Stimulated activated CD4-positive, alpha-beta T cell treated with anti-CD3 and anti-CD28 coated beads, Interleukin-1b, Interleukin-23, amount 100 ng/mL, for 4 hours (primary cell): ENCODE measurements at regions not wholly inside any gene's neighbourhood (a gene's known extent, or its start where the extent isn't known, plus 50 kb on each side); places are given as distances from the start of the nearest gene placed in this dataset.

Experiments
- DNase-seq, 2 donors: peaks; one replicate each; pipeline ENCODE4 v3.0.0-alpha.2; 2020; ENCODE audit warnings: low read depth in 2 of 2

GRCh38 chr12:90399357-90399756 is 555.6 kb downstream of the CCER1 start:
- no peak for DNase-seq

- no peak for DNase-seq
These were observed 556.6 kb downstream of the CCER1 start for GRCh38 chr12:90398285-90398836.

- DNase-seq: no peak
These were observed 558.4 kb downstream of the CCER1 start for GRCh38 chr12:90396556-90396955.

GRCh38 chr12:90393652-90394051 is 561.3 kb downstream of the CCER1 start:
- DNase-seq: no peak

- no peak for DNase-seq
These were observed 561.9 kb downstream of the CCER1 start for GRCh38 chr12:90393089-90393488.

- no peak for DNase-seq
These were observed 564.0 kb downstream of the CCER1 start for GRCh38 chr12:90390947-90391346.

GRCh38 chr12:90368081-90368480 is 586.9 kb downstream of the CCER1 start:
- no peak for DNase-seq

- no peak for DNase-seq
These were observed 588.7 kb downstream of the CCER1 start for GRCh38 chr12:90366286-90366685.

- DNase-seq: no peak
These were observed 594.7 kb downstream of the CCER1 start for GRCh38 chr12:90360300-90360699.

- no peak for DNase-seq
These were observed 599.1 kb downstream of the CCER1 start for GRCh38 chr12:90355711-90356355.

GRCh38 chr12:90343966-90344365 is 611.0 kb downstream of the CCER1 start:
- no peak for DNase-seq

- no peak for DNase-seq
These were observed 612.9 kb downstream of the CCER1 start for GRCh38 chr12:90342081-90342480.

- no peak for DNase-seq
These were observed 615.1 kb downstream of the CCER1 start for GRCh38 chr12:90339837-90340236.

GRCh38 chr12:90338365-90338764 is 616.6 kb downstream of the CCER1 start:
- no peak for DNase-seq

GRCh38 chr12:90337018-90337417 is 618.0 kb downstream of the CCER1 start:
- DNase-seq: no peak

GRCh38 chr12:90335566-90335965 is 619.4 kb downstream of the CCER1 start:
- DNase-seq: no peak

- no peak for DNase-seq
These were observed 621.0 kb downstream of the CCER1 start for GRCh38 chr12:90333939-90334338.

GRCh38 chr12:90333424-90333823 is 621.6 kb downstream of the CCER1 start:
- DNase-seq: no peak

GRCh38 chr12:90331821-90332220 is 623.2 kb downstream of the CCER1 start:
- no peak for DNase-seq

- DNase-seq: no peak
These were observed 622.6 kb upstream of the ATP2B1 start for GRCh38 chr12:90331262-90331661.

GRCh38 chr12:90327793-90328743 is 619.4 kb upstream of the ATP2B1 start:
- DNase-seq: no peak

- no peak for DNase-seq
These were observed 614.6 kb upstream of the ATP2B1 start for GRCh38 chr12:90323217-90323616.

GRCh38 chr12:90322006-90322405 is 613.4 kb upstream of the ATP2B1 start:
- DNase-seq: no peak
